MM.1S (cell line): ENCODE measurements at regions not wholly inside any gene's neighbourhood (a gene's known extent, or its start where the extent isn't known, plus 50 kb on each side); places are given as distances from the start of the nearest gene placed in this dataset.

Source experiments
- CTCF ChIP-seq: fragments of 300-600 bp; sonication (generic); IDR thresholded peaks from 2 replicates; pipeline ENCODE4 v1.5.1; 2016; ENCODE audit warnings: antibody characterized with exemption, low read length, mixed read lengths
- EZH2 ChIP-seq: fragments of 300-600 bp; sonication (generic); optimal IDR thresholded peaks from 2 replicates; pipeline ENCODE3; 2017; ENCODE audit warnings: low read depth, mild to moderate bottlenecking, antibody characterized with exemption, low read length, mixed read lengths
- EZH2phosphoT487 ChIP-seq: fragments of 300-600 bp; sonication (generic); IDR thresholded peaks from 2 replicates; pipeline ENCODE4 v1.6.1; 2018; ENCODE audit warnings: antibody characterized with exemption, low read length

GRCh38 chr11:33476945-33477606, 219.9 kb downstream of the HIPK3 start:
- TF ChIP-seq EZH2phosphoT487 (no peak), CTCF (no peak), EZH2 (no peak)
